H1 (cell line): ENCODE measurements at regions not wholly inside any gene's neighbourhood (a gene's known extent, or its start where the extent isn't known, plus 50 kb on each side); places are given as distances from the start of the nearest gene placed in this dataset.

ENCODE experiments used
- CTCF ChIA-PET: fragments of 300-600 bp; sonication (Branson Sonifier 250); formaldehyde crosslinking; loops from one replicate; lab custom pipeline; 2021; ENCODE audit not compliant: partially characterized antibody; lab: Charles Lee
- POLR2A ChIA-PET: fragments of 300-600 bp; sonication (Branson Sonifier 250); formaldehyde crosslinking; loops from one replicate; lab custom pipeline; 2021; ENCODE audit warnings: inconsistent platforms; ENCODE audit not compliant: partially characterized antibody; lab: Charles Lee
- DNase-seq, 2 experiments: peaks; one replicate each; pipeline versions ENCODE4 v3.0.0 to v3.0.0-alpha.2; 2010 to 2022; ENCODE audit warnings: low spot score in 2 of 2, low read depth in 1 of 2, mixed read lengths in 1 of 2
- FAIRE-seq: peaks from 2 replicates; lab custom pipeline; 2011; peaks lifted over from hg19 to GRCh38; lab: Jason Lieb, UNC
- H2AFZ ChIP-seq: 2 replicates; pipeline ENCODE4 v1.8.1; 2012; ENCODE audit warnings: low read length, inconsistent platforms
- H2AK5ac ChIP-seq: 2 replicates; pipeline ENCODE4 v1.6.1; 2013; ENCODE audit warnings: low read depth, low read length
- H2BK120ac ChIP-seq: replicated peaks from 2 replicates; pipeline ENCODE3; 2013; ENCODE audit warnings: low read depth, low read length, inconsistent platforms
- H2BK12ac ChIP-seq: 2 replicates; pipeline ENCODE4 v1.6.1; 2013; ENCODE audit warnings: low read depth, low read length
- H2BK15ac ChIP-seq: 2 replicates; pipeline ENCODE4 v1.6.1; 2013; ENCODE audit warnings: low read length
- H2BK20ac ChIP-seq: 2 replicates; pipeline ENCODE4 v1.6.1; 2013; ENCODE audit warnings: low read length
- H2BK5ac ChIP-seq: 2 replicates; pipeline ENCODE4 v1.6.1; 2013; ENCODE audit warnings: low read depth, low read length
- H3K14ac ChIP-seq: 2 replicates; pipeline ENCODE4 v1.6.1; 2013; ENCODE audit warnings: inconsistent platforms; ENCODE audit not compliant: insufficient read length
- H3K18ac ChIP-seq: 2 replicates; pipeline ENCODE4 v1.6.1; 2013; ENCODE audit warnings: low read length; ENCODE audit errors: extremely low read depth
- H3K23ac ChIP-seq: 2 replicates; pipeline ENCODE4 v1.6.1; 2013; ENCODE audit warnings: inconsistent platforms; ENCODE audit not compliant: insufficient read length
- H3K23me2 ChIP-seq: 2 replicates; pipeline ENCODE4 v1.6.1; 2013; ENCODE audit warnings: low read depth, low read length
- H3K27ac ChIP-seq: 2 replicates; pipeline ENCODE4 v1.6.1; 2011; ENCODE audit warnings: low read depth, low read length, inconsistent platforms
- H3K27me3 ChIP-seq, 4 experiments: replicated peaks in 1 of 4; 1 replicate in 1 of 4; 2 replicates in 3 of 4; pipeline versions ENCODE4 v1.6.1 to v1.8.1; 2011 to 2013; ENCODE audit warnings: low read length in 3 of 4, mild to moderate bottlenecking in 3 of 4, inconsistent platforms in 2 of 4, mixed read lengths in 2 of 4, moderate library complexity in 1 of 4; ENCODE audit not compliant: control insufficient read depth in 3 of 4, insufficient read depth in 3 of 4; ENCODE audit errors: extremely low read depth in 1 of 4
- H3K36me3 ChIP-seq, 4 experiments: 2 replicates each; pipeline versions ENCODE4 v1.6.1 to v1.8.1; 2011 to 2013; ENCODE audit warnings: mild to moderate bottlenecking in 4 of 4, low read length in 3 of 4, moderate library complexity in 2 of 4, control low read depth in 1 of 4, inconsistent platforms in 1 of 4; ENCODE audit not compliant: insufficient read depth in 4 of 4, control insufficient read depth in 2 of 4
- H3K4ac ChIP-seq: replicated peaks from 2 replicates; pipeline ENCODE3; 2013; ENCODE audit warnings: low read length, low read depth, mixed read lengths, inconsistent platforms; ENCODE audit not compliant: insufficient read length
- H3K4me1 ChIP-seq, 4 experiments: replicated peaks in 1 of 4; 1 replicate in 1 of 4; 2 replicates in 3 of 4; pipeline versions ENCODE4 v1.6.1 to v1.8.1; 2011 to 2013; ENCODE audit warnings: low read length in 3 of 4, inconsistent platforms in 2 of 4, mixed read lengths in 1 of 4; ENCODE audit not compliant: insufficient read depth in 4 of 4, control insufficient read depth in 3 of 4
- H3K4me2 ChIP-seq, 2 experiments: 2 replicates each; pipeline versions ENCODE4 v1.6.1 to v1.8.1; 2011 to 2013; ENCODE audit warnings: low read depth in 2 of 2, low read length in 2 of 2, control low read depth in 1 of 2, inconsistent platforms in 1 of 2, mild to moderate bottlenecking in 1 of 2; ENCODE audit not compliant: insufficient read depth in 1 of 2
- H3K4me3 ChIP-seq, 4 experiments: fragments of 200-600, 300-600 bp in 1 of 4; sonication (generic), shearing (Covaris generic), sonication (Bioruptor Twin) in 1 of 4; 2 replicates each; pipeline versions ENCODE4 v1.5.1 to v1.8.1; 2011 to 2016; ENCODE audit warnings: low read length in 4 of 4, low read depth in 3 of 4, control low read depth in 2 of 4, inconsistent platforms in 2 of 4, mild to moderate bottlenecking in 2 of 4, mixed read lengths in 1 of 4, moderate library complexity in 1 of 4; ENCODE audit not compliant: insufficient read depth in 2 of 4; ENCODE audit errors: extremely low read depth in 1 of 4
- H3K56ac ChIP-seq: replicated peaks from 2 replicates; pipeline ENCODE3; 2013; ENCODE audit warnings: low read depth, mild to moderate bottlenecking, mixed read lengths, low read length, inconsistent platforms; ENCODE audit not compliant: insufficient read length
- H3K79me1 ChIP-seq: 2 replicates; pipeline ENCODE4 v1.6.1; 2013; ENCODE audit warnings: low read depth, low read length, control low read depth
- H3K79me2 ChIP-seq, 2 experiments: 2 replicates each; pipeline versions ENCODE4 v1.6.1 to v1.8.1; 2012 to 2013; ENCODE audit warnings: low read length in 2 of 2, mild to moderate bottlenecking in 2 of 2, inconsistent platforms in 1 of 2; ENCODE audit not compliant: insufficient read depth in 2 of 2, control insufficient read depth in 1 of 2
- H3K9ac ChIP-seq, 4 experiments: replicated peaks in 1 of 4; 1 replicate in 1 of 4; 2 replicates in 3 of 4; pipeline versions ENCODE4 v1.6.1 to v1.8.1; 2011 to 2013; ENCODE audit warnings: low read depth in 3 of 4, low read length in 3 of 4, control low read depth in 2 of 4, mild to moderate bottlenecking in 2 of 4, moderate library complexity in 2 of 4, inconsistent platforms in 1 of 4; ENCODE audit errors: extremely low read depth in 1 of 4
- H3K9me3 ChIP-seq, 2 experiments: 2 replicates each; pipeline versions ENCODE4 v1.6.1 to v1.8.1; 2012 to 2013; ENCODE audit warnings: mild to moderate bottlenecking in 2 of 2, moderate library complexity in 2 of 2, control low read depth in 1 of 2, inconsistent platforms in 1 of 2, low read depth in 1 of 2, low read length in 1 of 2, mixed read lengths in 1 of 2; ENCODE audit not compliant: insufficient read depth in 2 of 2
- H4K20me1 ChIP-seq, 2 experiments: replicated peaks in 1 of 2; 2 replicates each; pipeline versions ENCODE3 to v1.8.1; 2011 to 2013; ENCODE audit warnings: inconsistent platforms in 2 of 2, low read length in 2 of 2, mild to moderate bottlenecking in 1 of 2; ENCODE audit not compliant: insufficient read depth in 2 of 2, control insufficient read depth in 1 of 2
- H4K5ac ChIP-seq: 2 replicates; pipeline ENCODE4 v1.6.1; 2013; ENCODE audit warnings: low read length, low read depth, mixed read lengths, inconsistent platforms; ENCODE audit not compliant: insufficient read length
- H4K8ac ChIP-seq: 2 replicates; pipeline ENCODE4 v1.8.0; 2013; ENCODE audit warnings: mild to moderate bottlenecking, moderate library complexity, low read length, inconsistent platforms; ENCODE audit not compliant: insufficient read depth; ENCODE audit errors: extremely low read depth
- H4K91ac ChIP-seq: replicated peaks from 2 replicates; pipeline ENCODE3; 2013; ENCODE audit warnings: low read length, mixed read lengths, inconsistent platforms; ENCODE audit not compliant: insufficient read length
- SAP30 ChIP-seq: fragments of 300-600 bp; sonication (generic); IDR thresholded peaks from 2 replicates; pipeline ENCODE4 v1.7.1; 2012; ENCODE audit warnings: low read length, moderate library complexity, mild to moderate bottlenecking, inconsistent platforms; ENCODE audit not compliant: insufficient read depth, insufficient replicate concordance
- WGBS, 2 experiments: shearing (Covaris generic) in 1 of 2; methylation state at CpG; one replicate each; pipeline versions ENCODE4 v1.1.6 to v1.1.7; 2013 to 2015; ENCODE audit warnings: low lambda C conversion rate in 2 of 2, mixed read lengths in 2 of 2, inconsistent platforms in 1 of 2, low coverage in 1 of 2, missing lambda C conversion rate in 1 of 2; ENCODE audit not compliant: insufficient replicate concordance in 2 of 2, insufficient coverage in 1 of 2, insufficient read length in 1 of 2; ENCODE audit errors: extremely low coverage in 1 of 2, missing lambda C conversion rate in 1 of 2; 5-methylcytosine and 5-hydroxymethylcytosine counted together

DNA sequence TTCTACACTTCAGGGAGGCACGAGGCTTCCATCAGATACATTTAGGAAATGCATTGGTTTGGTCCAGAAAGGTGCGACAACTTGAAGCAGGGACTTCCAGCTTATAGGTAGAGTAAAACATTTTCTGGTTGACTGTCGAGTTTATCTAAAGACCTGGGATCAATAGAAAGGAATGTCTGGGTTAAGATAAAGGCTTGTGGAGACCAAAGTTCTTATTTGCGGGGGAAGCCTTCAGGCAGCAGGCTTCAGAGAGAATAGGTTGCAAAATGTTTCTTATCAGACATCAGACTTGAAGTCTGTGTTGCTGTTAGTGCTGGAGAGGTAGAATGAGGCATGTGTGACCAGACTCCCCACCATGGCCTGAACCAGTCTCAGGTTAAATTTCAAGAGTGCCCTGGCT lies 190.3 kb downstream of the TRIML1 start:
- H3K56ac ChIP-seq = no peak overlapping the region
- no peaks in the 10 kb centered on the region for H3K79me1 ChIP-seq
- H3K4me1 ChIP-seq = no peaks in the 10 kb centered on the region
- no peak overlapping the region for H4K5ac ChIP-seq
- no peak overlapping the region for H2BK5ac ChIP-seq
- H3K14ac ChIP-seq = no peak overlapping the region
- H3K27ac ChIP-seq = no peak overlapping the region
- TF ChIP-seq SAP30 = no peak
- no peak overlapping the region for H3K4me2 ChIP-seq
- H3K4me3 ChIP-seq = no peak overlapping the region
- no peak overlapping the region for H2BK120ac ChIP-seq
- H3K36me3 ChIP-seq = no peaks in the 10 kb centered on the region
- no peak overlapping the region for H3K18ac ChIP-seq
- H2AFZ ChIP-seq = no peak overlapping the region
- H2AK5ac ChIP-seq = no peak overlapping the region
- no peak overlapping the region for H2BK15ac ChIP-seq
- POLR2A ChIA-PET = no interaction called here
- H2BK12ac ChIP-seq = no peak overlapping the region
- H3K79me2 ChIP-seq = no peaks in the 10 kb centered on the region
- no peak overlapping the region for H3K23ac ChIP-seq
- FAIRE-seq (no peak), DNase-seq (no peak)
- H2BK20ac ChIP-seq = no peak overlapping the region
- CTCF ChIA-PET = no interaction called here
- H3K23me2 ChIP-seq = no peaks in the 10 kb centered on the region
- H3K9ac ChIP-seq = no peak overlapping the region
- H3K9me3 ChIP-seq = 0 out of 4 replicates have a peak, but pooled peaks cover 0 to 5% of the 10 kb centered on the region in 2 experiments
- no peak overlapping the region for H4K91ac ChIP-seq
- H3K27me3 ChIP-seq = no peaks in the 10 kb centered on the region
- WGBS, 2 experiments = 95% methylated on average over 4 of the region's 4 CpGs; no CpG with 5 or more reads in 1 of the 2 experiments
- no peaks in the 10 kb centered on the region for H4K20me1 ChIP-seq
- no peak overlapping the region for H4K8ac ChIP-seq
- no peak overlapping the region for H3K4ac ChIP-seq
